ENCODE measurements at regions not wholly inside any gene's neighbourhood (a gene's known extent, or its start where the extent isn't known, plus 50 kb on each side); places are given as distances from the start of the nearest gene placed in this dataset.

DNA sequence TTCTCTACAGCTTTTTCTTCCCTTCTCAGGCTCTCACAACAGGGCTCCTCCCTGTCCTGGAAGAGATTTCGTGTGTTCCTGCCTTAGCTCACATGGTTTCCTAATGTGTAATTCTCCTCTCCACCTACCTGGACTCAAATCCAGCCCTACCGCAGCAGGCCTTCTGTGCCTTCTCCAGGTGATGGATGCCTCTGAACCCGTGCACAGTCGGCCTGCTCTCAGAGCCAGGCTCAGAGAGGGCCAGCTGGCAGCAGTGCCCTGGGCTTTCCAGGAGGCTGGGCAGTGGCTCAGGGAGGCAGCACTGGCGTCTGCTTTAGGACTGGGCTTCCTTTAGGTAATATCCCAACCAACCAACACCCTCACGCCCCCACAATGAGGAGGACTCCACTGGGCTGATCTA, 123.2 kb upstream of the TMC3 start:
- no peaks in the 10 kb centered on the region for H3K36me3 ChIP-seq (ENCODE audit: insufficient read depth, low read length)
- H3K9ac ChIP-seq (ENCODE audit: low read depth, low read length): no peak overlapping the region
- H3K9me3 ChIP-seq (ENCODE audit: insufficient read depth, low read depth, low read length): no peaks in the 10 kb centered on the region
- H3K4me1 ChIP-seq (ENCODE audit: insufficient read depth, low read length): no peaks in the 10 kb centered on the region
- H3K4me3 ChIP-seq (ENCODE audit: low read length): no peak overlapping the region
- 93% methylated on average over 6 of the region's 6 CpGs for WGBS
- H3K27me3 ChIP-seq (ENCODE audit: insufficient read depth, low read length): no peaks in the 10 kb centered on the region
- H3K27ac ChIP-seq (ENCODE audit: low read depth, low read length): no peak overlapping the region

DNA sequence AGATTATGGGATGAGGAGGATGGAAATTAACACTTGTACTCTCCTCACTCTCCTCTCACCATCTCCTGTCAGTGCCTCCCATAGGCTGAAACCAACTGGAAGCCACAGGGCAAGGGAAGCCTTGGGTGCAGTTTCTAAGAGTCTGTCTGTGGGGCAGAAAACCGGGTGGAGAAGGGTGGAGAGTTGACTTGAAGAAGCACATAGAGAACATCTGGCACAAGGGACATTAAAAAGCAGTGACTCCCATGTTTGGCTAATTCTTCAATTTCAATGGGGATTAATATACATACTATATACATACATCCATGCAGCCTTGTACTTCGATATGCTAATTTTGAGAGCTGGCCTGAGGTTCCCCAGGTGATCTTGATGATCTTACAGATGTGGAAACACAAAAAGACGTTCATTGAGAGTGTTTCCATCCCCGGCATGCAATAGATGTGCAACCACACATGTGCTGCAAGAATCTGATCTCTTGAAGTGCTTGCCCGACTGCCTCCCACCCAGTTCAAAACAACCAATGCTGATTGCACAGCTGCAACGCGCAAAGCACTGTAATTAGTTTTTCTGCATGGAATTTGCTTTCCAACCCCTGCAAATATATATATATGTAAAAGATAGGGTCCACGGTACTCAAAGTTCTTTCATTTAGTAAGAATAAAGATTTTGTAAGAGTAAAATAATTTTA, 121.9 kb upstream of the TMC3 start:
- Histone ChIP-seq H3K4me1 (ENCODE audit: insufficient read depth, low read length) (no peaks in the 10 kb centered on the region), H3K4me3 (ENCODE audit: low read length) (no peak overlapping the region), H3K9ac (ENCODE audit: low read depth, low read length) (no peak overlapping the region), H3K36me3 (ENCODE audit: insufficient read depth, low read length) (no peaks in the 10 kb centered on the region), H3K27me3 (ENCODE audit: insufficient read depth, low read length) (no peaks in the 10 kb centered on the region), H3K9me3 (ENCODE audit: insufficient read depth, low read depth, low read length) (no peaks in the 10 kb centered on the region), H3K27ac (ENCODE audit: low read depth, low read length) (no peak overlapping the region)
- WGBS: 92% methylated on average over 8 of the region's 8 CpGs

DNA sequence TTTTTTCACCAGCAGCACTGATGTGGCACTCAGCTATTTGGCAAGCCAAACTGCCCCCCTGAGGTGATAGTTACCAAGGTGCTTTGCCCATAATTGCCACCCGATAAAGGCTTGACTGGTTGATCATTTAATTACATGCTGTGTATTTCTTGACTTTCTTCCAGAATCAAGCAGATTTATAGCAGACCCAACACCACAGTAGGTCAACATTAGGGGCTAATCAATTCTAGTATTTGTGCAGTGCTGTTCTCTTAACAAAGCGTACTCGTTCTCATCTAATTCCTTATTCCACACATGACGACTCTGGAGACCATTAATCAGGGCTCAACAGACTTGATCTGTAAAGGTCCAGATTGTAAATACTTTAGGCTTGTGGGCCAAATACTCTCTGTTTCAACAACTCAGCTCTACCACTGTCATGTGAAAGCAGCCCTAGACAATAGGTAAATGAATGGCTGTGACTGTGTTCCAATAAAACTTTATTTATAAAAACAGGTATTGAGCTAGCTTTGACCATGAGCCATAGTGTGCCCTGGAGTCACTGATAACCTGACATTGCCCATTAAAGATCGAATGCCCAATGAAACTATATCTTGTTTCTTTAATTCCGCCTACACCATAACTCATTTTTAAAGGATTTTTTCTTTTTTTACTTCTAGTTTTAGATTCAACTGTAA, 119.1 kb upstream of the TMC3 start:
- H3K4me3 ChIP-seq (ENCODE audit: low read length): no peak overlapping the region
- no peaks in the 10 kb centered on the region for H3K4me1 ChIP-seq (ENCODE audit: insufficient read depth, low read length)
- 91% methylated on average over 6 of the region's 6 CpGs for WGBS
- H3K9ac ChIP-seq (ENCODE audit: low read depth, low read length): no peak overlapping the region
- H3K36me3 ChIP-seq (ENCODE audit: insufficient read depth, low read length): no peaks in the 10 kb centered on the region
- no peak overlapping the region for H3K27ac ChIP-seq (ENCODE audit: low read depth, low read length)
- H3K27me3 ChIP-seq (ENCODE audit: insufficient read depth, low read length): no peaks in the 10 kb centered on the region
- no peaks in the 10 kb centered on the region for H3K9me3 ChIP-seq (ENCODE audit: insufficient read depth, low read depth, low read length)

DNA sequence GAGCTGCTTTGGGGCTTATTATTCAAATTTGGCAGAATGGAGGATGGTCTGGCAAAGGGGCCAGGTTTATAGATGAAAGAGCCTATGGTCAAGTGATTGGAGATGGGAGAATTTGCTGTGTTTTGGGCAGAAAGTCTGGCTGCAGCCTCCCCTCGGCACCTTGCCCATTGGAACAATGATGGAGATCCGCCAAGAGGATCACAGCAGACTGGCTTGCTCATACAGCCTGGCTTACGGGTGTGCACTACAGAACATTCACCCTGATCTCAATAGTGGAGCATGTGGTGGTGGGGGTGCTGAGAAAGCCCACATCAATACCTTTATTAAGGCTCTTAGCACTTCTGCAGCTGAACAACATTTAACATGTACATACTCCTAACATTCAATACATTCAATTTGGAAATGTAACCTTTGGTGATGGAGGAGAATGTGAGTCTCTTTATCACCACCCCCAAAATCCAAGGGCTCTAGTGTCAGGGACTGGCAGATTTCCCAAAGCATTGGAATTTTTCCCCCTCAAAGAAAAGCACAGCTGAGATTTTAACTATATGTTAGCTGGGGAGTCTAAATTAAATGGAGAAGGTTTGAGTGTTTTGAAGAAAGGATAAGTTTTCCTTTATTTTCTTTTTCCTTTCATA, 118.4 kb upstream of the TMC3 start:
- no peaks in the 10 kb centered on the region for H3K27me3 ChIP-seq (ENCODE audit: insufficient read depth, low read length)
- no peak overlapping the region for H3K9ac ChIP-seq (ENCODE audit: low read depth, low read length)
- H3K9me3 ChIP-seq (ENCODE audit: insufficient read depth, low read depth, low read length): no peaks in the 10 kb centered on the region
- H3K4me1 ChIP-seq (ENCODE audit: insufficient read depth, low read length): no peaks in the 10 kb centered on the region
- no peak overlapping the region for H3K27ac ChIP-seq (ENCODE audit: low read depth, low read length)
- WGBS: 91% methylated on average over 3 of the region's 3 CpGs
- H3K36me3 ChIP-seq (ENCODE audit: insufficient read depth, low read length): no peaks in the 10 kb centered on the region
- H3K4me3 ChIP-seq (ENCODE audit: low read length): no peak overlapping the region

DNA sequence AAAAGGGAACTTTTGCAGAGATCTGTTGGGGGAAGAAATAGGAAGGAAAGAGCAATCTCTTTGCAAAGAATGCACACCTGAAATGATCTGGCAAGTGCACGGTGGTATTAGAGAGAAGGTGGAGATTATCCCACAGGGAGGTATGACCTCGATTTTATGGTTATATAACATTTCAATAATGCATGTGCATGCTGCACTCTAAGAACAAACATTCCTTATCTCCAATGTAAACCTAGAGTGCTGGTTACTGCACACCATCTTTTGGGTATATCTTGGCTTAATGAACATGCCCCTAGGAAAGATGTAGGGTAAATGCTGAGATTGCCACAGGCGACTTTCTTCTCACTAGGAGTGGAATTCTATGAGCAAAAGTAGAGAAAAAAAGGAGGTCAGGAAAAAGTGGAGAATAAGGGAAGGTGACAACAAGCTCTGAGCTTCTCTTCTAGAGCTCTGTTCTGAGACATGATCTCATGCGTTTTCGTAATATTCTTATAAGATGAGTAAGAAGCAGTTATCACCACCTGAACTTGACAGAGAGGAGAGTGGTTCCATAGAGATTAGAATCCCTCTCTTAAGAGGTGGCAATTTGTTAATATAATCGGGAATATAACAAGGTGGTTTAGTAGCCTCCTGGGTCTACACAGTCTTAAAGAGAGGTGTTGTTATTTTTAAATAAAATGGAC, 117.5 kb upstream of the TMC3 start:
- 93% methylated on average over 5 of the region's 6 CpGs for WGBS
- H3K27ac ChIP-seq (ENCODE audit: low read depth, low read length): no peak overlapping the region

DNA sequence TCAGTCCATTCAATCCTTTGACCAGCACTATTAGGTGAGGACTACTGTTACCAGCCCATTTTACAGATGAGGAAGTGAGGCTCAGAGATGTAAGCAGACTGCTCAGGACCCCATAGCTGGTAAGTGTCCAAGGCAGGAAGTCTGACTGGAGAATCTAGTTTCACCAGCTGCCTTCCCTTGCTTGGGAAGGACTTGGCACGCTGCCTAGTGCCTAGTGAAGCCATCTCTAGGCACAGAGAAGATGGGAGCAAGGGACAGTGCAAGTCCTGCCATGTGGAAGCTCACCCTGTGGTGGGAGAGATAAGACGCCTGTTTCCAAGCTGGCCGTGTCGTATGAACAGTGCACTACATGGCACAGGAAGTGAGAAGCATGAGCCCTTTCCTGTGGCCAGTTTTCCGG, 111.8 kb upstream of the TMC3 start:
- 94% methylated on average over 5 of the region's 5 CpGs for WGBS
- H3K9me3 ChIP-seq (ENCODE audit: insufficient read depth, low read depth, low read length): no peaks in the 10 kb centered on the region
- no peak overlapping the region for H3K9ac ChIP-seq (ENCODE audit: low read depth, low read length)
- H3K4me1 ChIP-seq (ENCODE audit: insufficient read depth, low read length): 0 out of 2 replicates have a peak, but pooled peaks cover 4% of the 10 kb centered on the region
- H3K36me3 ChIP-seq (ENCODE audit: insufficient read depth, low read length): no peaks in the 10 kb centered on the region
- no peaks in the 10 kb centered on the region for H3K27me3 ChIP-seq (ENCODE audit: insufficient read depth, low read length)
- H3K4me3 ChIP-seq (ENCODE audit: low read length): no peak overlapping the region
- no peak overlapping the region for H3K27ac ChIP-seq (ENCODE audit: low read depth, low read length)

More for the DNA sequence above, 117.5 kb upstream of the TMC3 start:
- Histone ChIP-seq H3K4me1 (ENCODE audit: insufficient read depth, low read length) (no peaks in the 10 kb centered on the region), H3K9ac (ENCODE audit: low read depth, low read length) (no peak overlapping the region), H3K36me3 (ENCODE audit: insufficient read depth, low read length) (no peaks in the 10 kb centered on the region), H3K27me3 (ENCODE audit: insufficient read depth, low read length) (no peaks in the 10 kb centered on the region), H3K4me3 (ENCODE audit: low read length) (no peak overlapping the region), H3K9me3 (ENCODE audit: insufficient read depth, low read depth, low read length) (no peaks in the 10 kb centered on the region)

DNA sequence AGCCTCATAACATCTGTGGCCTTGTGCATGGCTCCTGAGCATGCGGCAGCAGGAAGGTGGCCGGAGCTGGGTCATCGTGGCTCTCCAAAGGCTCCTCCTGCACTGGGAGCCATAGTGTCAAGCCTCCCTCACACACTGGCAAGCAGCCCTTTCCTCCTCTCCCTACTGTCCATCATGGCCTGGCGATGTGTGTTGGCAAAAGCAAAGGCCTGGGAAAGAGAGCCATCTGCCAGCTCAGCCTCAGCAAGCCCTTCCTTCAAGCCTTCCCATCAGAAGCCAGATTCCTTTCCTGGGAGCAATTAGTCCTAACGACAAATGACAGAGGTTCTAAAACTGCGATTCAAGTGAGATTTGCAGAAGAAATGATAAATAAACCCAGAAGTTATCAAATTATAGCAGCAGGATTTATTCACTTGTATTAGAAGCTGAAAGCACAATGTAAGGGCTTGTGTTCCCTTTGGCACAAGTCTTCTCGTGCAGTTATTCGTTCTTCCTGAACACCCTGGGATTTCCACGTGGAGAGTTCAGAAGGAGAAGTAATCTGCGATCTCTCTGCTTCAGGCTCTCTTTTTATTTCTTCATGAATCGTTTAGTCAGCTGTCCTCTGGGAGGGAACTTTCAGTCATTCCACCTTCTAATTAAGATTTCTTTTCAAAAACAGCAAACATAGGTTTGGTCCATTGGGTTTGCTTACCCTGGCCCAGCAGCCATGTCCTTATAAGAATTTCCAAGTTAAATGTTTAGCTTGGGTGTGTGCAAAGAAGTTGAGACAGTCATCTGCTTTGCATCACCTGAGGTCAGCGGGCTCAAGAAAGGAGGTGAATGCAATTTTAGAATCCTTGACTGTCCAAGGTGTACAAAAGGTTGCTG, 110.3 kb upstream of the TMC3 start:
- no peak overlapping the region for H3K9ac ChIP-seq (ENCODE audit: low read depth, low read length)
- H3K27ac ChIP-seq (ENCODE audit: low read depth, low read length): no peak overlapping the region
- no peaks in the 10 kb centered on the region for H3K36me3 ChIP-seq (ENCODE audit: insufficient read depth, low read length)
- H3K9me3 ChIP-seq (ENCODE audit: insufficient read depth, low read depth, low read length): no peaks in the 10 kb centered on the region
- no peaks in the 10 kb centered on the region for H3K27me3 ChIP-seq (ENCODE audit: insufficient read depth, low read length)
- 0 out of 2 replicates have a peak, but pooled peaks cover 6% of the 10 kb centered on the region for H3K4me1 ChIP-seq (ENCODE audit: insufficient read depth, low read length)
- no peak overlapping the region for H3K4me3 ChIP-seq (ENCODE audit: low read length)
- WGBS: 92% methylated on average over 12 of the region's 12 CpGs

DNA sequence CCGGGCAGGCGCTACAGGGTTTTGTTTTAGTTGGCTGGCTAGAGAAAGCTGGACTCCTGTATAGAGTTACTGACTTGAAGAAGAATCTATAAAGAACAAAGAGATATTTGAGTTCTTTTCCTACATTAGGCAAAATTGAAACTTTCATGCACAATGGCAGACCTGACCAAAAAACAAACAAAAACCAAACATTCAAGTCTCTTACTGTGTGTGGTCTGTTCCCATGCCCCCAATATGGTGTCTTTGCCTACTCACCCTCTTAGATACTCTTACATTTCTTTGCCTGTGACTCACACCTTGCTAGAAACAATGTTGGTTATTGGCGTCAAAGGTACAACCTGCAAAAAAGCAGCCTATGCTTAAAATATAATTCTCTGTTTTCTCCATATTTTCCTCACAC, 109.5 kb upstream of the TMC3 start:
- H3K27ac ChIP-seq (ENCODE audit: low read depth, low read length): no peak overlapping the region
- no peak overlapping the region for H3K9ac ChIP-seq (ENCODE audit: low read depth, low read length)
- 0 out of 2 replicates have a peak, but pooled peaks cover 6% of the 10 kb centered on the region for H3K4me1 ChIP-seq (ENCODE audit: insufficient read depth, low read length)
- WGBS: 78% methylated on average over 3 of the region's 3 CpGs
- no peaks in the 10 kb centered on the region for H3K9me3 ChIP-seq (ENCODE audit: insufficient read depth, low read depth, low read length)
- H3K4me3 ChIP-seq (ENCODE audit: low read length): no peak overlapping the region
- no peaks in the 10 kb centered on the region for H3K36me3 ChIP-seq (ENCODE audit: insufficient read depth, low read length)
- H3K27me3 ChIP-seq (ENCODE audit: insufficient read depth, low read length): no peaks in the 10 kb centered on the region

DNA sequence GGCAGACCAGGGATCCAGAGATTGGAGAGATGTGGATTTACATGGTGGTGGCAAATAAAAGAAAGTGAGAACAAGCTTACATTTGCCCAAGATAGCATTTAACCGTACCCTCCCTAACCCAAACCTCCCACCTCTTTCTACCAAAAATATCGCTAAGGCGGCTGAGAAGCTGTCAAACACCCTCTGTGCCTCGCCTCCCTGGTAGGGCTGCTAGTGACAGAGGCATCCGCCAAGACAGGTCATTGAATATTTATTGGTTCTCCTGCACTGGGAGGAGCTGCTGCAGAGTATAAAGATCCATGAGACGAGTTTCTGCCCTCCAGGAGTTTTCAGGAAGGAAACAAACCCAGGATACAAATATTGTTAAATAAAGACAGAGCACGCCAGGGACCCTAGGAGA, 107.3 kb upstream of the TMC3 start:
- H3K4me3 ChIP-seq (ENCODE audit: low read length): no peak overlapping the region
- no peaks in the 10 kb centered on the region for H3K9me3 ChIP-seq (ENCODE audit: insufficient read depth, low read depth, low read length)
- H3K27me3 ChIP-seq (ENCODE audit: insufficient read depth, low read length): no peaks in the 10 kb centered on the region
- H3K9ac ChIP-seq (ENCODE audit: low read depth, low read length): no peak overlapping the region
- H3K4me1 ChIP-seq (ENCODE audit: insufficient read depth, low read length): 0 out of 2 replicates have a peak, but pooled peaks cover 6% of the 10 kb centered on the region
- H3K27ac ChIP-seq (ENCODE audit: low read depth, low read length): no peak overlapping the region
- 88% methylated on average over 7 of the region's 7 CpGs for WGBS
- H3K36me3 ChIP-seq (ENCODE audit: insufficient read depth, low read length): no peaks in the 10 kb centered on the region

DNA sequence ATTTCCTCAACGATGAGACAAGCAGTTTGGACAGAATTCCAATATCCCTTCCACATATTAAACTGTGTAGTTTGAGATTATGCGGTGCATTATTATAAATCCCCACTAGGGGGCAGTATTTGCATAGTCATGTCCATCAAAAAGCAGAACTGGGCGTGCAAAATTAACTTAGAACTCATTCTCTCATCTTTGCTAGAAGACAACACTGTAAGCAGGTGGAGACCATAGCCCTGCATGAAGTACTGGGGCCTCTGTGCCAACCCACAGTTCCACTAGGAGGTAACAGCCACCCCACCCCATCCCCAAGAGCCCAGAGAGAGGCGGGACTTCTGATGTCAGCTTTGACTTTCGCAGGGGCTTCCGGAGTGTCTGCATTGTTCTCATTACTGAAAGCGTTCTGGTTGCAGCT, 106.6 kb upstream of the TMC3 start:
- Histone ChIP-seq H3K27ac (ENCODE audit: low read depth, low read length) (no peak overlapping the region), H3K4me1 (ENCODE audit: insufficient read depth, low read length) (0 out of 2 replicates have a peak, but pooled peaks cover 6% of the 10 kb centered on the region)
- 29% methylated on average over 6 of the region's 7 CpGs for WGBS

More for the DNA sequence above, 106.6 kb upstream of the TMC3 start:
- no peak overlapping the region for H3K4me3 ChIP-seq (ENCODE audit: low read length)
- no peaks in the 10 kb centered on the region for H3K36me3 ChIP-seq (ENCODE audit: insufficient read depth, low read length)
- no peaks in the 10 kb centered on the region for H3K9me3 ChIP-seq (ENCODE audit: insufficient read depth, low read depth, low read length)
- H3K27me3 ChIP-seq (ENCODE audit: insufficient read depth, low read length): no peaks in the 10 kb centered on the region
- no peak overlapping the region for H3K9ac ChIP-seq (ENCODE audit: low read depth, low read length)
